Loucy (cell line): ENCODE measurements at regions not wholly inside any gene's neighbourhood (a gene's known extent, or its start where the extent isn't known, plus 50 kb on each side); places are given as distances from the start of the nearest gene placed in this dataset.

Experiments
- CTCF ChIP-seq: fragments of 200-600 bp; sonication (generic); conservative IDR thresholded peaks from 2 replicates; pipeline ENCODE4 v1.5.1; 2014; ENCODE audit warnings: mild to moderate bottlenecking, antibody characterized with exemption, low read length
- EZH2phosphoT487 ChIP-seq: fragments of 200-600 bp; IDR thresholded peaks from 2 replicates; pipeline ENCODE4 v1.6.1; 2018; ENCODE audit warnings: antibody characterized with exemption, mild to moderate bottlenecking, moderate library complexity, borderline replicate concordance

- TF ChIP-seq CTCF (no peak), EZH2phosphoT487 (no peak)
Measured at GRCh38 chr13:50584856-50585580, 258.5 kb downstream of the DLEU7 start.
